K562 (cell line): ENCODE measurements at regions not wholly inside any gene's neighbourhood (a gene's known extent, or its start where the extent isn't known, plus 50 kb on each side); places are given as distances from the start of the nearest gene placed in this dataset.

ENCODE experiments used
- ATAC-seq: fragments of 200-7000 bp; cut with Tn5 transposase; 3 replicates; pipeline ENCODE4 v1.9.1; 2020; ENCODE audit warnings: moderate library complexity
- BruUV-seq: library from RNA; stranded (reverse); fragments of 400-500 nt; replicated peaks from 2 replicates; lab custom pipeline; 2021; lab: Mats Ljungman, UMichigan
- CTCF ChIA-PET: fragments of 300-600 bp; formaldehyde crosslinking; extraction: SDS; loops from one replicate; lab custom pipeline; 2021; ENCODE audit warnings: low intra/inter-chr PET ratio; lab: Yijun Ruan, JAX
- POLR2A ChIA-PET: fragments of 300-600, 350-650 bp; sonication (Branson Sonifier 250); formaldehyde crosslinking; extraction: SDS; loops from one replicate; lab custom pipeline; 2021; ENCODE audit warnings: antibody characterized with exemption, inconsistent platforms; lab: Yijun Ruan, JAX
- DNase-seq, 4 experiments: peaks; one replicate each; pipeline versions ENCODE4 v3.0.0 to v3.0.0-alpha.2; 2011 to 2018; ENCODE audit warnings: low spot score in 3 of 4, mixed read lengths in 3 of 4; ENCODE audit errors: extremely low read depth in 1 of 4
- FAIRE-seq: peaks from 2 replicates; lab custom pipeline; 2011; peaks lifted over from hg19 to GRCh38; lab: Jason Lieb, UNC
- H2AFZ ChIP-seq: 2 replicates; pipeline ENCODE4 v1.6.0; 2011; ENCODE audit warnings: low read depth, low read length, control low read depth, inconsistent platforms
- H3K27ac ChIP-seq: fragments of 200-600 bp; 3 replicates; pipeline ENCODE4 v1.8.0; 2011; ENCODE audit warnings: low read depth, mild to moderate bottlenecking, control low read depth, inconsistent platforms, low read length, moderate library complexity, mixed read lengths; ENCODE audit errors: extremely low read depth
- H3K27me3 ChIP-seq, 2 experiments: fragments of 300-600 bp in 1 of 2; 2 replicates in 1 of 2; 3 replicates in 1 of 2; pipeline versions ENCODE4 v1.6.0 to v1.8.0; 2011; ENCODE audit warnings: inconsistent platforms in 2 of 2, low read length in 2 of 2, mild to moderate bottlenecking in 1 of 2, mixed read lengths in 1 of 2, moderate library complexity in 1 of 2; ENCODE audit not compliant: control insufficient read depth in 2 of 2, insufficient read depth in 2 of 2
- H3K36me3 ChIP-seq: fragments of 300-600 bp; 3 replicates; pipeline ENCODE4 v1.8.0; 2011; ENCODE audit warnings: mild to moderate bottlenecking, low read length, inconsistent platforms; ENCODE audit not compliant: control insufficient read depth, insufficient read depth
- H3K4me1 ChIP-seq, 2 experiments: fragments of 200-600 bp in 1 of 2; replicated peaks in 1 of 2; 2 replicates in 1 of 2; 3 replicates in 1 of 2; pipeline versions ENCODE4 v1.5.1 to v1.8.0; 2011; ENCODE audit warnings: inconsistent platforms in 2 of 2, low read length in 2 of 2, mild to moderate bottlenecking in 1 of 2, mixed read lengths in 1 of 2, moderate library complexity in 1 of 2; ENCODE audit not compliant: control insufficient read depth in 2 of 2, insufficient read depth in 2 of 2
- H3K4me2 ChIP-seq: 2 replicates; pipeline ENCODE4 v1.6.1; 2011; ENCODE audit warnings: low read length, control low read depth, inconsistent platforms, mixed read lengths; ENCODE audit not compliant: insufficient read depth
- H3K4me3 ChIP-seq: fragments of 200-600 bp; sonication (generic), shearing (Covaris generic); 2 replicates; pipeline ENCODE4 v1.5.1; 2016; ENCODE audit warnings: control low read depth, inconsistent platforms
- H3K79me2 ChIP-seq: fragments of 200-600 bp; 3 replicates; pipeline ENCODE4 v1.8.0; 2011; ENCODE audit warnings: low read length, inconsistent platforms; ENCODE audit not compliant: control insufficient read depth, insufficient read depth
- H3K9ac ChIP-seq, 2 experiments: 2 replicates each; pipeline versions ENCODE4 v1.6.0 to v1.6.1; 2011; ENCODE audit warnings: low read depth in 2 of 2, low read length in 2 of 2, control low read depth in 1 of 2, inconsistent platforms in 1 of 2, mild to moderate bottlenecking in 1 of 2, mixed read lengths in 1 of 2; ENCODE audit not compliant: insufficient read depth in 1 of 2
- H3K9me1 ChIP-seq: one replicate; pipeline ENCODE4 v1.6.0; 2011; ENCODE audit warnings: inconsistent platforms, mild to moderate bottlenecking, low read length, moderate library complexity; ENCODE audit not compliant: control insufficient read depth, insufficient read depth
- H3K9me3 ChIP-seq: replicated peaks from 2 replicates; pipeline ENCODE4 v1.5.1; 2011; ENCODE audit warnings: low read depth, low read length, inconsistent platforms; ENCODE audit not compliant: control insufficient read depth, insufficient read depth
- H4K20me1 ChIP-seq: replicated peaks from 2 replicates; pipeline ENCODE4 v1.6.1; 2011; ENCODE audit warnings: low read length, inconsistent platforms, mixed read lengths; ENCODE audit not compliant: control insufficient read depth, insufficient read depth
- E2F8 ChIP-seq: fragments of 450-650 bp; IDR thresholded peaks from 2 replicates; pipeline ENCODE4 v1.7.1; 2018; ENCODE audit warnings: mild to moderate bottlenecking, low read depth; ENCODE audit not compliant: partially characterized antibody
- HMBOX1 ChIP-seq: sonication (generic); IDR thresholded peaks from 2 replicates; pipeline ENCODE4 v1.6.1; 2016
- ILK ChIP-seq: fragments of 450-650 bp; IDR thresholded peaks from 2 replicates; pipeline ENCODE4 v1.6.1; 2016; ENCODE audit warnings: missing genetic modification characterization, low read depth, mild to moderate bottlenecking, missing compliant biosample characterization, moderate library complexity, borderline replicate concordance
- NRF1 ChIP-seq, 2 experiments: fragments of 450-650 bp; IDR thresholded peaks in 1 of 2; conservative IDR thresholded peaks in 1 of 2; 2 replicates each; pipeline ENCODE4 v1.6.1; 2014; ENCODE audit warnings: mild to moderate bottlenecking in 2 of 2
- PKNOX1 ChIP-seq: fragments of 450-650 bp; IDR thresholded peaks from 2 replicates; pipeline ENCODE4 v1.6.1; 2016
- SIRT6 ChIP-seq: IDR thresholded peaks from one replicate; pipeline ENCODE4 v1.6.1; 2012; ENCODE audit warnings: low read depth, mild to moderate bottlenecking, control low read depth, inconsistent platforms, low read length, moderate library complexity
- SMAD2 ChIP-seq: fragments of 150-350 bp; IDR thresholded peaks from 2 replicates; pipeline ENCODE4 v1.6.1; 2014; ENCODE audit warnings: low read depth, mild to moderate bottlenecking, low read length
- STAT5A ChIP-seq: IDR thresholded peaks from 2 replicates; pipeline ENCODE4 v1.6.1; 2012; ENCODE audit warnings: low read length, inconsistent platforms, borderline replicate concordance
- THRAP3 ChIP-seq: fragments of 450-650 bp; IDR thresholded peaks from 2 replicates; pipeline ENCODE4 v1.6.1; 2016; ENCODE audit warnings: mild to moderate bottlenecking, inconsistent platforms, borderline replicate concordance
- ZNF174 ChIP-seq: fragments of 250-450 bp; sonication (Bioruptor Pico); IDR thresholded peaks from 2 replicates; pipeline ENCODE4 v1.4.0; 2020; ENCODE audit warnings: mild to moderate bottlenecking
- ZNF23 ChIP-seq: fragments of 250-450 bp; sonication (Bioruptor Pico); IDR thresholded peaks from 2 replicates; pipeline ENCODE4 v1.4.0; 2020; ENCODE audit warnings: mild to moderate bottlenecking
- ZNF3 ChIP-seq: fragments of 250-450 bp; sonication (Bioruptor Pico); IDR thresholded peaks from 2 replicates; pipeline ENCODE4 v1.5.0; 2021; ENCODE audit warnings: mild to moderate bottlenecking, moderate library complexity
- ZNF347 ChIP-seq: fragments of 450-650 bp; formaldehyde crosslinking; IDR thresholded peaks from 2 replicates; pipeline ENCODE4 v1.4.0; 2020; ENCODE audit warnings: low read depth, mild to moderate bottlenecking, moderate library complexity
- ZNF41 ChIP-seq: fragments of 250-450 bp; sonication (Bioruptor Pico); conservative IDR thresholded peaks from 2 replicates; pipeline ENCODE4 v1.4.0; 2020; ENCODE audit warnings: mild to moderate bottlenecking
- ZNF77 ChIP-seq: fragments of 250-450 bp; sonication (Bioruptor Pico); IDR thresholded peaks from 2 replicates; pipeline ENCODE4 v1.5.0; 2020
- ZNF830 ChIP-seq: fragments of 250-450 bp; sonication (Bioruptor Pico); IDR thresholded peaks from 2 replicates; pipeline ENCODE4 v1.5.0; 2021; ENCODE audit warnings: mild to moderate bottlenecking
- WGBS: fragments of 100-300 bp; shearing (Covaris generic); methylation state at CpG from one replicate; pipeline ENCODE4 v1.1.6; 2016; ENCODE audit warnings: low coverage, mixed read lengths; ENCODE audit not compliant: insufficient coverage; ENCODE audit errors: missing lambda C conversion rate; 5-methylcytosine and 5-hydroxymethylcytosine counted together
- in situ Hi-C: fragments of 300-500 bp; cut with MboI; formaldehyde crosslinking; loops from 4 replicates; pipeline ENCODE4 v1.15.0; 2018; ENCODE audit warnings: inconsistent platforms, mixed read lengths
- intact Hi-C: fragments of 100-400 bp; cut with micrococcal nuclease; formaldehyde crosslinking; loops from 2 replicates; pipeline ENCODE4 v1.14.2; 2022

- POLR2A ChIA-PET = interaction anchor here (1.1 to 1.3 kb wide), 2 partner anchors 10 to 30 kb away, joined by 3 to 4 read pairs; no protein-coding TSS in a partner anchor
- WGBS = 78% methylated on average over 2 of the region's 2 CpGs
- no peak; the same call in 2 of the 3 replicates for ATAC-seq
These were observed 72.7 kb upstream of the DPH5 start for GRCh38 chr1:101098327-101098726.

More at GRCh38 chr1:101098327-101098726, 72.7 kb upstream of the DPH5 start:
- H2AFZ ChIP-seq = no peak overlapping the region; the same call in 1 of the 2 replicates
- TF ChIP-seq ZNF3 (CRISPR knock-in tag) (no peak), PKNOX1 (no peak), ILK (tag) (no peak), ZNF830 (CRISPR knock-in tag) (no peak), ZNF347 (CRISPR knock-in tag) (no peak), THRAP3 (no peak), ZNF41 (CRISPR knock-in tag) (no peak), ZNF23 (CRISPR knock-in tag) (no peak), HMBOX1 (no peak), E2F8 (no peak), STAT5A (no peak), ZNF77 (CRISPR knock-in tag) (no peak), SMAD2 (no peak), NRF1 (conservative IDR thresholded peaks at IDR 0.05 in 1 of 2, IDR thresholded peaks at IDR 0.05 in 1 of 2) (no peak), SIRT6 (no peak), ZNF174 (CRISPR knock-in tag) (no peak)
- intact Hi-C loops = no loop called here
- H3K4me3 ChIP-seq = no peak overlapping the region
- H3K9ac ChIP-seq = no peak overlapping the region
- peaks cover 0 to 6% of the 10 kb centered on the region in 2 experiments; a peak in 1 of 5 replicates for H3K4me1 ChIP-seq
- H3K9me3 ChIP-seq = no peaks in the 10 kb centered on the region
- FAIRE-seq (no peak), DNase-seq (no peak)
- no TSS peak for BruUV-seq
- H3K79me2 ChIP-seq = no peaks in the 10 kb centered on the region
- no peak overlapping the region for H3K27ac ChIP-seq
- no peaks in the 10 kb centered on the region for H3K9me1 ChIP-seq
- CTCF ChIA-PET = no interaction called here
- in situ Hi-C loops = no loop called here
- H3K4me2 ChIP-seq = no peak overlapping the region
- no peaks in the 10 kb centered on the region for H4K20me1 ChIP-seq
- no peaks in the 10 kb centered on the region for H3K27me3 ChIP-seq
- H3K36me3 ChIP-seq = no peaks in the 10 kb centered on the region
